Left cardiac atrium (tissue), 4 donors: ENCODE measurements at regions not wholly inside any gene's neighbourhood (a gene's known extent, or its start where the extent isn't known, plus 50 kb on each side); places are given as distances from the start of the nearest gene placed in this dataset.
A peak's percentile ranks its signal among the peaks of the same experiment; 100 is the strongest.

Source experiments
- ATAC-seq, 2 donors: fragments of 200-7000 bp; cut with Tn5 transposase; one replicate each; pipeline ENCODE4 v1.9.1; 2020; ENCODE audit warnings: mild to moderate bottlenecking in 2 of 2, moderate library complexity in 2 of 2
- DNase-seq: peaks from one replicate; pipeline ENCODE4 v3.0.0-alpha.2; 2020
- intact Hi-C, 2 donors: fragments of 100-400 bp; cut with DNase I; formaldehyde crosslinking; loops; one replicate each; pipeline versions ENCODE4 v1.14.1 to v1.15.1; 2022 to 2023
- donor health status: DM: no; HTN: yes; CAD: no.
- donor health status: DM: no; HTN: yes; CAD: no; lungs with severe emphysema.
- donor health status: DM: yes; HTN: yes; CAD: no.
- donor health status: Dilated cardiomyopathy.

- no peak for ATAC-seq
- intact Hi-C loops = no loop called here
- DNase-seq = no peak
These were observed 137.4 kb upstream of the GUCY1A1 start for GRCh38 chr4:155529272-155529671.

- ATAC-seq (peak; percentile 84 to 86), DNase-seq (no peak)
- intact Hi-C loops = no loop called here
These were observed 140.0 kb upstream of the GUCY1A1 start for GRCh38 chr4:155526452-155527169.

DNA sequence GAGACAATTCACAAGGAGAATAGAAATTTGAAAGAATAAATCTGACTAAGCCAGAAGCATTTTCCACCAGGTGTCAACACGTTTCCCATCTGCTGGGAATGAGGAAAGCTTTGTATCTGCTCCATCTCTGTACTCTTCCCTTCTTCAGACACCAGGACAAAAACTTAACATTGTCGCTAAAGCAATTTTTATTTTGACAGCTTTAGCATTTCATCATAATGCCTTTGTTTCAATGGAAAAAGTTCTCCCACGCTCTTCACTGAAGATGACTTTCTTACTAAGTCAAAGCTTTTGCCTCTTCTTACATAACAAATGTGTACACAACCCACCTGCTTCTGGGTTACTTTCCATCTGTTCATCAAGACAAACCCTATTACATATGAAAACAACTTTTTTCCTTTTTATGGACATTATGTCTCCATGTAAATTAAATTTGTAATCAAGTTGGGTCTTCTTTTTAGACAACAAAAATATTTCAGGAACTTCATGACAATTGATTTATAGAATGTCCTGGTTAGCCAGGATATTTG lies 141.7 kb upstream of the GUCY1A1 start:
- ATAC-seq (no peak), DNase-seq (no peak)
- intact Hi-C loops = no loop called here

- no peak for DNase-seq
- intact Hi-C loops = no loop called here
These were observed 143.3 kb upstream of the GUCY1A1 start for GRCh38 chr4:155523358-155523757.

DNA sequence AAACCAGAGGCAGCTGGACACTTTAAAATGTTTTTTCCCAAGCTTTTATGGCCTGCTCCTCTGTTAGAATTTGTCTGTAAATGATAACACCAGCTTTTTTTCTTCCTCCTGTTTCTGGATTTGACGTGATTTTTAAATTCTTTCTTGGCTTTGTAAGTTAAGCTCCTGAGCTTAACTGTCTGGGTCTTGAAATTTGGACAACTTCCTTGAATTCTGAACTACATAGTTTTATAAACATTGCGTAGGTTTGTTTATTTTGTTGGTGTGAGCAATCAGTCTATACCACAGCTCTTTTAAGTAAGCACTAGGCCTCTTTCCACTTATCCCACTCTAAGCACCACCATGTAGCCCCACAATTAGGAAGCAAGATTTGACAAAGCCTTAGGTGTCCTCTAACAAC lies 144.4 kb upstream of the GUCY1A1 start:
- ATAC-seq (peak in 1 of 2 donors; percentile 49), DNase-seq (no peak)
- intact Hi-C loops = no loop called here

More at GRCh38 chr4:155523358-155523757, 143.3 kb upstream of the GUCY1A1 start:
- no peak for ATAC-seq

- no peak for DNase-seq
- no peak for ATAC-seq
- intact Hi-C loops = no loop called here
These were observed 144.6 kb upstream of the MAP9 start for GRCh38 chr4:155521382-155521781.

DNA sequence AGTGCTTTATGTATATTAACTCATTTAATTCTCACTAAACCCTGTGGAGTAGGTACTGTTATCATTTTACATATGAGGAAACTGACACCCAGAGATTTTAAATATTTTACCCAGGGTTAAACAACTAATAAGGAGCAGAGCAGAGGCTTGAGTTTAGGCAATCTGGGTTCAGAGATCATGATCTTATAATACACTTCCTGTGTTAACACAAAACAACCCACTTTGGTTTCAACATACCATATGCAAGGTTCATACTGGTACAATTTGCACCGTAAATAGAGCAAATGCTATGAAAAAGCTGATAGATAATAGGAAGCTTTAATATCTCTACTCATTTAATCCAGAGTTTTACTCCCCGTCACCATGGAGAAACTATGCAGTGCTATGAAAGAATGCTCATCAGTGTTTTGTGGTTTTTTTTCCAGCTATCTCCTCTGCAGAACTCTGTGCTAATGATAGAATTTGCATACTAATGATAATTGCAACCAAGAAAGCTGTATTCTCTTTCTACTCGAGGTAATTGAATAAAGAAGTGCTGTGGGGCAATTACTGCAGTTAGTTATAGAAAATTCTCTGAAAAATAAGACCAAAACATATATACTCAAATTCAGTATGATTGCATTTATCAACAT lies 138.8 kb upstream of the MAP9 start:
- ATAC-seq = no peak
- intact Hi-C loops = no loop called here
- DNase-seq = no peak

- intact Hi-C loops = loop anchor here in 1 of 2 donors (5.0 kb wide), 1 partner anchor 153 kb away; the partner anchor contains the start of gene GUCY1A1
- ATAC-seq (peak in 1 of 2 donors; percentile 70), DNase-seq (no peak)
These were observed 137.9 kb upstream of the MAP9 start for GRCh38 chr4:155514628-155515027.

DNA sequence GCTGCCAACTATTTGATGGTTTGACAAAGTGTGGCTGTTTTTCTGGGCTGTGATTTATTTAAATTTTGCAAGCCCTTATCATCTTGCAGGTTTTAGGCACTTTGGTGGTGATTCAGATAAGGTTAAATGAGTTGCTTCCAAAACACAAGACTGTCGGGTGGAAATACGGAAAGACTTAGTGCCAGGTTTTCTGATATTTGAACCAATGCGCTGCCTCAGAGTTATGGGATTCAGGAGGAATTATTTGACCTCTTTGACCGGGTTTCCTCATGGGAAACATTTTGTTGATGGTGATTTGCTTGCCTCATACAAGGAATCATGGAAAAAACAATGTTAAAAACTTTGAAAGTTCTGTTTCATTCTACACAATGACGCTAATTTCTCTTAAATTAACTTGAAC lies 136.1 kb upstream of the MAP9 start:
- DNase-seq (no peak), ATAC-seq (peak; percentile 61 to 70)
- intact Hi-C loops = loop anchor here in 1 of 2 donors (5.0 kb wide), 1 partner anchor 154 kb away; the partner anchor contains the start of gene GUCY1A1

GRCh38 chr4:155512046-155512445 lies 135.3 kb upstream of the MAP9 start:
- DNase-seq (no peak), ATAC-seq (peak in 1 of 2 donors; percentile 42)
- intact Hi-C loops = loop anchor here in 1 of 2 donors (5.0 kb wide), 1 partner anchor 155 kb away; the partner anchor contains the start of gene GUCY1A1

DNA sequence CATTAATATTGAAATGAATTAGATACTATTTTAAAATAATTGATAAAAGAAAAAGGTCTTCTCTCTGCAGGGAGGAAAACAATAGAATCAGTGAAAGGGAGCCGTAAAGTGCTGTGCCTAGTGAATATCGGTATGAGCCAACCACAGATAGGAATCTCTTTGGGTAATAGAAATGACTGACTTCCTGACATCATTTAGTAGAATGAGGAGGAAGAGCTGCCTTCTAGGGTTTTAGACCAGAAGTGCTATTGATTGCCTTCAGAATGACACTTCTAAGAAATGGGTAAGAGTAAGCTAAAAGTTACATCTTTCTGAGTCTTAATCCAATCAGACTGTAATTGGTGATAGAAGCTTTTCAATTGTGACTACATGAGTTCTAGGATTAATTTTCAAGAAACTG lies 134.0 kb upstream of the MAP9 start:
- ATAC-seq (no peak), DNase-seq (no peak)
- intact Hi-C loops = loop anchor here in 1 of 2 donors (5.0 kb wide), 1 partner anchor 157 kb away; the partner anchor contains the start of gene GUCY1A1

DNA sequence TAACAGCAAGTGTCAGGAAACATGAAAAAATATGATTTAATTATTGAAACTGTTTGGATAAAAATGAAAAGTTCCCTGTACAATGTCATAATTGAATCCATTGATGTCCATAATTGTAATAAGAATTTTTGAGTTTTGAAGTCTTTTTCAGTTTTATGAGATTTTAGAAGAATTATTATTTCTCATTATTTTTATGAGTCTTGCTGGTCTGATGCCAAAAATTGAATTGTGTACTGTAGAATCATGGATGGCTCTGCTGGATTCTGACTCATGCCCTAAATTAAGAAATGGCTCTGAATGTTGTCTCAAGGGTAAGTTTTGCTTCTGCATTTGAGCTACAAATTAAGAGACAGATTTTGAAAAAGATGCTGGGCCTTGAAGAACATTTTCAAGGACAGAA lies 132.8 kb upstream of the MAP9 start:
- DNase-seq = no peak
- ATAC-seq = peak in 1 of 2 donors; percentile 64
- intact Hi-C loops = no loop called here

DNA sequence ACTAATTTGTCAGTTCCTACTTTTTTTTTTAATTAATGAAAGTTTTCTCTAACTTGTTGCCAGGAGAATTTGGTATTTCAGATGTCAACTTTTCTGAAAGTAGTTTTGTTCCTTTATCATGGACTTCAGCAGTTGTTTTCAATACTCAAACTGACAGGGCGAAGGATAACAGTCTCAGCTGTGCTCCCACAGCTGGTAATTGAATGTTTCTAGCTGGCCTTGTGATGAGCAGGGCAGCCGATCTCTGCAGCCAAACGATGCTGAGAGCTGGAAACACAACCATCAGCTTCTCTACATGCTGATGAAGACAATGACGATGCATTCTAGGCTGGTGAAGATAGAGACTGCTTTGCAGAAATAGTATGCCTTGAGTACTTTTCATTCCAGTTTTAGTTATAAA lies 130.0 kb upstream of the MAP9 start:
- intact Hi-C loops = no loop called here
- DNase-seq (no peak), ATAC-seq (peak; percentile 67 to 75)

DNA sequence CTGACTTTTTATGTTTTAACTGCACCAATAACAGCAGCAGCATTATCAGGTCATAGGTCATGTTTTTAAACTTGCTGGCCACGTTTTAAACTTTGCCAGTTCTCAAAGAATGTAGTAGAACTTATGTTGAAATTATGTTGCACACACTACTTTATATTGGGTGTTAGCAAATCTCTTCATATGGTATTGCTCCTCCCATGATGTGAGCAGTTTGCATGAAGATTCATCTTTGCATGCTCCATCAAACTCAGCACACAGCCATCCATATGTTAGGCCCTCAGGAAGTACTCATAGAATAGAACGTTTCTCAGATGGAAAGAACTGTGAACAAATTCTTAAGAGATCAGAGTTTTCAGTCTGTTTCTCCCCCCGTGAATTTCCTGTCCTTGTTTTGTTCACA lies 128.6 kb upstream of the MAP9 start:
- no peak for ATAC-seq
- no peak for DNase-seq
- intact Hi-C loops = no loop called here

DNA sequence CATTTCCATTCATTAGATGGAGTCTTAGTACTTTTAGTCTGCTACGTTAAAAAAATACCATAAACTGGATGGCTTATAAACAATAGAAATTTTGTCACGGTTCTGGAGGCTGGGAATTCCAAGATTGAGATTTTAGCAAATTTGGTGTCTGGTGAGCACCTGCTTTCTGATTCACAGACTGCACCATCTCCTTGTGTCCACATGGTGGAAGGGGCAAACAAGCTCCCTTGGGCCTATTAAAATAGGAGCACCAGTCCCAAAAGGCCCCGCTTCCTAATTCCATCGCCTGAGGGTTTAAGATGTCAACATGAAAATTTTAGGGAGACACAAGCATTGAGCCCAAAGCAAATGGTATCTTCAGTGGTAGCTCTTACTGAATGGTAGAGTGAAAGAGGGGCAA lies 120.5 kb upstream of the MAP9 start:
- DNase-seq = no peak
- ATAC-seq = peak; percentile 35 to 41
- intact Hi-C loops = no loop called here

DNA sequence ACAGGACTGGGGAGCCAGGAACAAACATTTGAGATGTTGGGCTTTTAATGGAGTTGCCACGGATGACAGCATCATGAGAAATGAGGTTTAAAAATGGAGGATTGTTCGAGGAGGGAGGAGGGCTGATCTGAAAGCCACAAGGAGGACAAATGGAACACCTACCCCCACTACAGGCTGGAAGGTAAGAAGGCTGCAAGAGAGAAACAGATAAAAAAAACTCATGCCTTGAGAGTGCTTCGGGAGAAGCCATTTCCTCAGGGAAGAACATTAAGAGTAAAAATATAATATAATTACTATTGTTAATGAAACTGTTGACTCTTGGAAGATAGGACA lies 119.5 kb upstream of the MAP9 start:
- DNase-seq (no peak), ATAC-seq (peak; percentile 51 to 83)
- intact Hi-C loops = no loop called here

DNA sequence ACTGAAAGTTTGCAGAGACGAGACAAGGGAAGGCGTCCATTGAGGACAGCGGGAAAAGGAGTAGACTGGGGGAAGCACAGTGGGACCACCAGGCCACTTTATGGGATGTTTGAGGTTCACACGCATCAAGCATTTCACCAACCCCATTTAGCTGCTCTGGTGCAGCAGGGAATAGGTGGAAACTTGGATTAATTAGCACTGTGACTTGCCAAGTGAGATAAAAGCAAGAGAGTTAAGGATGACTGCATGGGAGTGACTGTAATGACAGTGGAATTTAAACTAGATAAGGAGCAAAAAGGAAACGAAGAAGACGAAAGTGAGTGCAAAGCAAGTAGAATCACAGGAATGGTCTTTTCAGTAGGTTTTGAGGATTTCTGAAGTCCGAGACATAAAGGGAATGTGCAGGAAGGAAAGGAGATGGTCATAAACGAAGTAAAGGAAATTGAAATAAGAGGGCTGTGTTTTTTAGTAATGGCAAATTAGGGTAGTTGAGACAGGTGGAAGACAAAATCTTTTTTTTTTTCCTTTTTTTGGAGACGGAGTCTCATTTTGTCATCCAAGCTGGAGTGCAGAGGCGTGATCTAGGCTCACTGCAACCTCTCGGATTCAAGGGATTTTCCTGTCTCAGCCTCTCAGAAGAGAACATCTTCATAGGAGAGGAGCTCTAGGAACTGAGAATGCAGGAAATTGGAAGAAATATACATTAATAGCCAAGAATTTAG lies 119.0 kb upstream of the MAP9 start:
- no peak for DNase-seq
- ATAC-seq = peak; percentile 59 to 94

DNA sequence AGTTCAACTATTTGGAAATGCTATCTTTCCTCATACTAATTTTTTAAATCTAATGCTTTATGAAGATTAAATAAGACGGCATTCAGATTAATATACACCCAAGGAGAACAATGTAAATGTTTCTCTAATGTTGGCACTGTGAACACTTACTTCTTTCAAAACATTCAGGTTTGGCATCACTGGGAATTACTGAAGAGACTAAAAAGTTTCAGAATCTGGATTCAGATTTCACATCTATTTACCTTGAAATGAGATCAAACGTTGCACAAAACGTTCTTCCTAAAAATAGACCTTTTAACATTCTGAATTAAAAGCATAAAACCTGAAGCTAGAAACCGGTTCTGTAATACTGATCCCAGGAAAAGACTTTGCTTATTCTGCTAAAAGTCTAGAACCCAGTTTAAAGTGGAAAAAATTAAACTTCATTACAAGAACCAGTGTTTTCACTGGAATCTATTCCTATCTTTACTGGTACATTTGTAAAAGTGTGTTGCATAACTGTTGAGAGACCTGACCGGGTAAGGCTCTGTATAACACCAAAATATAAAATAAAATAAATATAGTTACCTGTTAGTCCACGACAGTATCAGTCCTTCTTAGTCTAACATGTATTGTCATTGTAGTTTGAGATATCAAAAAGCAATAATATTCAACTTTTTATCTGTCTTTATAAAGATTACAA lies 117.4 kb upstream of the MAP9 start:
- intact Hi-C loops = no loop called here
- ATAC-seq (no peak), DNase-seq (no peak)

More for the DNA sequence above, 119.0 kb upstream of the MAP9 start:
- intact Hi-C loops = no loop called here
